ENCODE measurements at regions not wholly inside any gene's neighbourhood (a gene's known extent, or its start where the extent isn't known, plus 50 kb on each side); places are given as distances from the start of the nearest gene placed in this dataset.

GRCh38 chr9:32704343-32704742 lies 68.9 kb upstream of the TAF1L start:
- H3K9ac ChIP-seq (ENCODE audit: low read length) = no peak overlapping the region
- H3K4me2 ChIP-seq (ENCODE audit: low read depth, low read length, poor library complexity, severe bottlenecking) = no peak overlapping the region
- TF ChIP-seq CTCF (IDR thresholded peaks at IDR 0.05; ENCODE audit: insufficient read depth, low read length, poor library complexity, severe bottlenecking) (no peak), EZH2phosphoT487 (conservative IDR thresholded peaks at IDR 0.05; ENCODE audit: low read length) (no peak)
- no peaks in the 10 kb centered on the region for H3K27me3 ChIP-seq (ENCODE audit: low read length)
- no peak overlapping the region for H3K4me3 ChIP-seq (ENCODE audit: insufficient read depth, low read length, poor library complexity, severe bottlenecking)
- no peaks in the 10 kb centered on the region for H3K79me2 ChIP-seq (ENCODE audit: insufficient read depth, low read length)
- no peaks in the 10 kb centered on the region for H3K36me3 ChIP-seq (ENCODE audit: low read length)
- H3F3A ChIP-seq (ENCODE audit: insufficient read depth) = no peaks in the 10 kb centered on the region
- no peaks in the 10 kb centered on the region for H4K20me1 ChIP-seq (ENCODE audit: low read depth, low read length)
- H3K9me2 ChIP-seq (replicated peaks; ENCODE audit: insufficient read depth, low read length) = no peaks in the 10 kb centered on the region
- no peaks in the 10 kb centered on the region for H3K9me3 ChIP-seq (ENCODE audit: insufficient read depth, low read length)
- H3K27ac ChIP-seq (ENCODE audit: low read depth, low read length) = no peak overlapping the region
- H2AFZ ChIP-seq (ENCODE audit: low read depth, low read length, severe bottlenecking) = no peak overlapping the region

GRCh38 chr9:32705059-32705458 lies 69.6 kb upstream of the TAF1L start:
- Histone ChIP-seq H3K79me2 (ENCODE audit: insufficient read depth, low read length) (no peaks in the 10 kb centered on the region), H3K9me2 (replicated peaks; ENCODE audit: insufficient read depth, low read length) (no peaks in the 10 kb centered on the region), H4K20me1 (ENCODE audit: low read depth, low read length) (no peaks in the 10 kb centered on the region), H3K9ac (ENCODE audit: low read length) (no peak overlapping the region), H3K27ac (ENCODE audit: low read depth, low read length) (no peak overlapping the region), H3K36me3 (ENCODE audit: low read length) (no peaks in the 10 kb centered on the region), H3F3A (ENCODE audit: insufficient read depth) (no peaks in the 10 kb centered on the region), H3K9me3 (ENCODE audit: insufficient read depth, low read length) (no peaks in the 10 kb centered on the region), H2AFZ (ENCODE audit: low read depth, low read length, severe bottlenecking) (no peak overlapping the region), H3K27me3 (ENCODE audit: low read length) (no peaks in the 10 kb centered on the region), H3K4me3 (ENCODE audit: insufficient read depth, low read length, poor library complexity, severe bottlenecking) (no peak overlapping the region), H3K4me2 (ENCODE audit: low read depth, low read length, poor library complexity, severe bottlenecking) (no peak overlapping the region)
- TF ChIP-seq CTCF (IDR thresholded peaks at IDR 0.05; ENCODE audit: insufficient read depth, low read length, poor library complexity, severe bottlenecking) (no peak), EZH2phosphoT487 (conservative IDR thresholded peaks at IDR 0.05; ENCODE audit: low read length) (no peak)

GRCh38 chr9:32706004-32706724 lies 70.7 kb upstream of the TAF1L start:
- Histone ChIP-seq H3K36me3 (ENCODE audit: low read length) (no peaks in the 10 kb centered on the region), H3K9me2 (replicated peaks; ENCODE audit: insufficient read depth, low read length) (no peaks in the 10 kb centered on the region), H3K27me3 (ENCODE audit: low read length) (no peaks in the 10 kb centered on the region), H3K27ac (ENCODE audit: low read depth, low read length) (no peak overlapping the region), H3K4me3 (ENCODE audit: insufficient read depth, low read length, poor library complexity, severe bottlenecking) (no peak overlapping the region), H3F3A (ENCODE audit: insufficient read depth) (no peaks in the 10 kb centered on the region), H3K79me2 (ENCODE audit: insufficient read depth, low read length) (no peaks in the 10 kb centered on the region), H3K4me2 (ENCODE audit: low read depth, low read length, poor library complexity, severe bottlenecking) (no peak overlapping the region), H4K20me1 (ENCODE audit: low read depth, low read length) (no peaks in the 10 kb centered on the region), H3K9ac (ENCODE audit: low read length) (no peak overlapping the region), H2AFZ (ENCODE audit: low read depth, low read length, severe bottlenecking) (no peak overlapping the region), H3K9me3 (ENCODE audit: insufficient read depth, low read length) (no peaks in the 10 kb centered on the region)
- TF ChIP-seq CTCF (IDR thresholded peaks at IDR 0.05; ENCODE audit: insufficient read depth, low read length, poor library complexity, severe bottlenecking) = no peak
- no peak for TF ChIP-seq EZH2phosphoT487 (conservative IDR thresholded peaks at IDR 0.05; ENCODE audit: low read length)

All from SU-DHL-6 (cell line).